GM18867 (cell line): ENCODE measurements at regions not wholly inside any gene's neighbourhood (a gene's known extent, or its start where the extent isn't known, plus 50 kb on each side); places are given as distances from the start of the nearest gene placed in this dataset.

Experiments
- ATAC-seq: cut with Tn5 transposase; IDR thresholded peaks from one replicate; pipeline ENCODE4 v1.9.1; 2021; ENCODE audit warnings: mild to moderate bottlenecking, moderate library complexity; ENCODE audit not compliant: unreplicated experiment

GRCh38 chr1:96992871-96993270 is 271.3 kb downstream of the PTBP2 start:
- ATAC-seq, result no peak

GRCh38 chr1:96995351-96995750 is 273.8 kb downstream of the PTBP2 start:
- no peak for ATAC-seq

- ATAC-seq, result no peak
Observed at GRCh38 chr1:96996001-96996400, 274.4 kb downstream of the PTBP2 start.

- no peak for ATAC-seq
Observed at GRCh38 chr1:96997717-96998116, 276.1 kb downstream of the PTBP2 start.

DNA sequence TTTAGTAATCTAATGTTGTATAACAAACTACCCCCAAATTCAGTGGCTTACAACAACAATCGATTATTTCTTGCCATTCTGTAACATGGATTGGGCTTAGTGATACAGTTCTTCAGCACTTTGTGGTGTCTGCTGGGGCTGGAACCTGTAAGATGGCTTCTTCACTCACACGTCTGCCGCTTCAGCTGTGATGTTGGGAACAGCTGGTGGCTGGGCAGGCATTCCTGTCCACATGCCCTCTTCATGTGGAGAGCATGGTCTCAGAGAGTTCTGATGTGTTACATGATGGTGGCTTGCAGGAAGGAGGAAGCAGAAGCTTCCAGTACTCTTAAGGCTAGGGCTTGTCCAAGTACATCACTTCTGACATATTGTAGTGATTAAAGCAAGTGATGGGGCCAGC is 276.9 kb downstream of the PTBP2 start:
- no peak for ATAC-seq

DNA sequence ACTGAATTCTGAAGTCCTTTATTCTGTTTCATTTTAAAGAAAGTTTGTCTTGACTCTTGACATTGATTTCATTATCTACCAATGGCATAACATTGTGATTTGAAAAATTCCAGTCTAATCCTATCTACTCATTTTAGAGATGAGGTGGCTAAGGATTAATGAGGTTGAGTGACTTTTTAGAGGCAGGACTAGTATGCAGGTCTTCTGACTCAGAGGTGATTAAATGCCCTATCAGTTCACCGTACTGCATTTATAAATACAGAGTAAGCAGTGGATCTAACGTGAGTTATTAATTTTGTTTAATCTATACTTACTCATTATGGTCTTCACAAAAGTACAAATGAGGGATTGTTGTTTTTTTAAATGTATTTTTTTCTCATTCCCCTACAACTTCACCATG is 277.6 kb downstream of the PTBP2 start:
- no peak for ATAC-seq

DNA sequence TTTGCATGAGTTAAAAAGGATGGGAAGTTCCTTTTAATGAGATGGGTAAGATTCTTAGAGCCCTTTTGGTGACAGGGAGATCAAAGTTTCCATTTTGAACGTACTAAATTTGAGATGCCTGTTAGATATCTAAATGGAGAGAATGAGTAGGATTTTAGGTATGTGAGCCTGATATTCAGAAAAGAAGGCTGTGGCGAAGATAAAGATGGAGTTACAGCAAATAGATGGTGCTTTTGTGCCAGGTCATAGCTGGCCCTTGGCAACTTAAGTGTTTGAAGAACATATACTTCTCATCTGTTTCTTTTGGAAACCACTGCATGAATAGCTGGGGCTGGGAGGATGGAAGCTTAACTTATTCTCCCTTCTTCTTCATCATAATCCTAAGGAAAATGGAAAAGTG is 282.5 kb downstream of the PTBP2 start:
- ATAC-seq, result no peak

DNA sequence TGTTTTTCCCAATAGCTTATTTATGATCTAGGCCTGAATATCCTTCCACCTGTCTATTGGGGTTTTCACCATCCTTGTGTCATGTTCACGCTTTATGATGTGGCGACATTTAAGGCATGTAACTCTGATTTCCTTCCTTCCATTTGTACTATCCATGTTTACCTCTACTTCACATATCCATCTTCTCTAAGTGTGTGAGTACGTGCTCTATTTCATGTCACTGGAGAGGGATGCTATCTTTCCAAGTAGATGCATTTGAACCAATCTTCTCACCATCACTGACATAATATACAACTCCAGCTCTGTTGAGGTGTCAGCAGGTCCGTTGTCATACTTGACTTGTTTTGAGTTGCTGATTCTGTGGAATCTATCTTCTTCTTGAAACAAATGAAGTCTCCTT is 283.2 kb downstream of the PTBP2 start:
- no peak for ATAC-seq

- ATAC-seq, result no peak
Observed at GRCh38 chr1:97006044-97006661, 284.6 kb downstream of the PTBP2 start.

DNA sequence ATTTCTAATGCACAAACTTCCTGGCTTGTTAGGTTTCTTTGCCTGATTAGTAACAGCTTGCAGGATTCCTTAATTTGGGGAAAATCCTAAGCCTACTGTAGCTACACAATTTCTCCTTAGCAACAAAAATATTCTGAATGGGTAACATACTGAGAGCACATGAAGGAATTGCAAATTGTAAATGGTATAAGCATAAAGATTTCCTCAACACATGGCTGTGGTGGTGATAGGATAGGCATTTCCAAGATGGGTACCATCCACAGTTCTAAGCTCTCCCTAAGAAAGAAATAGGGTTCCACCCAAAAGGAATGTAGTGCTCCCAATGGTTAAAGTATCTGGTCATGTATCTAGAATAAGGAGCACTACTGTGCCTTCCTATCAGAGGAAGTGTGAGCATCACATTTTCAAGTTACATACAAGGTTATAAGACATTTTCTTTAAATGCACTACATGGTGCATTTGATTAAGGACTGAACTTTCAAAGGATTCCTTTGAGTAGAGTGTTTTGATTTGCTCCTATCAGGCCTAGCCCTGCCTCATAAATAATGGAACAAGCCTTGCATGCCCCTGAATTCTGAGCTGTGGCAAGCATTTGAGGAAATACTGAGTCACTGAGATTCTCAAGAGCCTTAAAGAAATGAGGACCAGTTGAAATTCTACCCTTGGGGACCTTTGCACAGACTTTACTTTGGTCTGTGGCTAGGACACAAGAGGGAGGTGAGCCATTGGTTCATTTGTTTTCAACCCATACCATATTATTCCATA is 286.4 kb downstream of the PTBP2 start:
- ATAC-seq, result no peak

GRCh38 chr1:97010566-97011264 is 289.1 kb downstream of the PTBP2 start:
- peak; percentile 43 for ATAC-seq

DNA sequence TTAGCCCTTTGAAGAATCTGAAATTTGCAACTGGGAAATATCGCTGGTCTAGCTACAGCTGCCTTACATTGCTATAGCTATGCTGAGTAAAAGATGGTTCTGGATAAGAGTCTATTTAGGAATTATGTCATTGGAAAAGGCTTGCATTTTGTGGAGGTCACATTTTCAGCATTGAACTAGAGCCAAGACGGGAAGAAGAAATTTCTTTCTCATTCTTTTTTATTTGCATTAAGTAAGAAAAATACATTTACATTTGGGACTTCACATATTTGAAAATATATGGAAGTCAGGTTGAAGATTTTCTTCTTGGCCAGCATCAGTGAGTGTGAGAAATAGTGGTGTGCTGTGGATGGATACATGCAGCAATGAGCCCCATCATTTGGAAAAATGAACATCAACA is 291.6 kb downstream of the PTBP2 start:
- no peak for ATAC-seq

GRCh38 chr1:97013941-97014340 is 292.4 kb downstream of the PTBP2 start:
- no peak for ATAC-seq

GRCh38 chr1:97014426-97014825 is 292.8 kb downstream of the PTBP2 start:
- ATAC-seq, result no peak

DNA sequence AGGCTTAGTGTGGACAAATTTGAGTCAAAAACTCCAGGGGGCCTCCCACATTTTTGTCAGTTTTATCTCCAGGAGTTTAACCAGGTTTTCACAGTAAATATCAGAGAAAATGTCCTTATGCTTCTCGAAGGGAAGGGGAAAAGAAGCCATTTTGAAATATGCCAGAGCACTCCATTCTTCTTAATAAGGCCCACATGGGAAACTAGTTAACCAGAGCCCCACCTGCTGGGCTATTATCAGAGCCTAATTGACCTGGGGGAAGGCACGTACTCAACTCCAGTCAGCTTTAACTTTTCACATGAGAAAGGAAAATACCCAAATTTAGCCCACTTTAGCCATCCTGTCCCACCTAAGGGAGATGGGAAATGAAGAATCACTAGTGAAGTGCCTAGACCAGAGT is 296.3 kb downstream of the PTBP2 start:
- ATAC-seq, result peak; percentile 58
